Endodermal cell (in vitro differentiated cells): ENCODE measurements at regions not wholly inside any gene's neighbourhood (a gene's known extent, or its start where the extent isn't known, plus 50 kb on each side); places are given as distances from the start of the nearest gene placed in this dataset.

Source experiments
- DNase-seq: peaks from one replicate; pipeline ENCODE4 v3.0.0-alpha.2; 2017
- H3K27ac ChIP-seq: 2 replicates; pipeline ENCODE4 v1.5.1; 2013; ENCODE audit warnings: mild to moderate bottlenecking, low read depth, low read length, moderate library complexity
- H3K27me3 ChIP-seq: 2 replicates; pipeline ENCODE4 v1.6.1; 2013; ENCODE audit warnings: mild to moderate bottlenecking, low read length, moderate library complexity; ENCODE audit not compliant: insufficient read depth, control insufficient read depth, poor library complexity, severe bottlenecking
- H3K36me3 ChIP-seq: 2 replicates; pipeline ENCODE4 v1.7.0; 2013; ENCODE audit warnings: mild to moderate bottlenecking, low read length, moderate library complexity; ENCODE audit not compliant: control insufficient read depth, insufficient read depth
- H3K4me1 ChIP-seq: one replicate; pipeline ENCODE4 v1.7.0; 2013; ENCODE audit warnings: low read length; ENCODE audit not compliant: control insufficient read depth, insufficient read depth
- H3K4me3 ChIP-seq: 2 replicates; pipeline ENCODE4 v1.5.1; 2013; ENCODE audit warnings: mild to moderate bottlenecking, low read length, moderate library complexity
- H3K9ac ChIP-seq: 2 replicates; pipeline ENCODE4 v1.6.1; 2013; ENCODE audit warnings: mild to moderate bottlenecking, low read length, moderate library complexity; ENCODE audit not compliant: poor library complexity, severe bottlenecking; ENCODE audit errors: extremely low read depth
- H3K9me3 ChIP-seq: 2 replicates; pipeline ENCODE4 v1.6.1; 2013; ENCODE audit warnings: mild to moderate bottlenecking, low read length, moderate library complexity; ENCODE audit not compliant: control insufficient read depth
- H3K27ac Mint-ChIP-seq: 2 replicates; pipeline ENCODE4 v1.8.0; 2020; ENCODE audit warnings: mixed read lengths
- H3K27me3 Mint-ChIP-seq: 2 replicates; pipeline ENCODE4 v1.8.0; 2021; ENCODE audit warnings: mild to moderate bottlenecking, mixed read lengths; ENCODE audit not compliant: insufficient read depth
- H3K36me3 Mint-ChIP-seq: 2 replicates; pipeline ENCODE4 v1.8.0; 2020; ENCODE audit warnings: low read depth, mixed read lengths
- H3K4me1 Mint-ChIP-seq: 2 replicates; pipeline ENCODE4 v1.8.0; 2020; ENCODE audit warnings: mixed read lengths
- H3K4me3 Mint-ChIP-seq: 2 replicates; pipeline ENCODE4 v1.8.0; 2020; ENCODE audit warnings: mild to moderate bottlenecking, moderate library complexity, mixed read lengths
- H3K9me3 Mint-ChIP-seq: 2 replicates; pipeline ENCODE4 v1.8.0; 2020; ENCODE audit warnings: mild to moderate bottlenecking, mixed read lengths
- CTCF ChIP-seq: fragments of 200-600 bp; sonication (generic); conservative IDR thresholded peaks from 2 replicates; pipeline ENCODE4 v1.5.0; 2021; ENCODE audit warnings: antibody characterized with exemption, mild to moderate bottlenecking
- WGBS, 2 experiments: methylation state at CpG; one replicate each; pipeline versions ENCODE4 v1.1.5 to v1.1.7; 2013; ENCODE audit warnings: missing lambda C conversion rate in 2 of 2, mixed read lengths in 1 of 2; ENCODE audit not compliant: insufficient coverage in 1 of 2, insufficient read length in 1 of 2; 5-methylcytosine and 5-hydroxymethylcytosine counted together

GRCh38 chrX:42930951-42931350 is 153.0 kb upstream of the PPP1R2C start:
- peaks cover 9% of the 10 kb centered on the region for H3K9me3 Mint-ChIP-seq
- TF ChIP-seq CTCF = no peak
- H3K4me3 ChIP-seq = no peak overlapping the region
- H3K9ac ChIP-seq = no peak overlapping the region
- peaks cover 8% of the 10 kb centered on the region for H3K4me1 Mint-ChIP-seq
- H3K27ac ChIP-seq = no peak overlapping the region
- WGBS, 2 experiments = 67% methylated on average over 1 of the region's 1 CpG; no CpG with 5 or more reads in 1 of the 2 experiments
- DNase-seq = no peak
- H3K4me1 ChIP-seq = no peaks in the 10 kb centered on the region
- no peaks in the 10 kb centered on the region for H3K36me3 ChIP-seq
- H3K27ac Mint-ChIP-seq = no peak overlapping the region
- H3K27me3 Mint-ChIP-seq = no peaks in the 10 kb centered on the region
- no peaks in the 10 kb centered on the region for H3K9me3 ChIP-seq
- H3K27me3 ChIP-seq = no peaks in the 10 kb centered on the region
- H3K4me3 Mint-ChIP-seq = no peak overlapping the region
- H3K36me3 Mint-ChIP-seq = peaks cover 3% of the 10 kb centered on the region

- Histone ChIP-seq H3K36me3 (no peaks in the 10 kb centered on the region), H3K4me1 (no peaks in the 10 kb centered on the region), H3K27ac (no peak overlapping the region), H3K9me3 (no peaks in the 10 kb centered on the region), H3K4me3 (no peak overlapping the region), H3K27me3 (no peaks in the 10 kb centered on the region), H3K9ac (no peak overlapping the region)
- H3K27me3 Mint-ChIP-seq = no peaks in the 10 kb centered on the region
- peaks cover 8% of the 10 kb centered on the region for H3K4me1 Mint-ChIP-seq
- H3K9me3 Mint-ChIP-seq = peaks cover 19% of the 10 kb centered on the region
- no peak for DNase-seq
- 100% methylated on average over 1 of the region's 1 CpG; no CpG with 5 or more reads in 1 of the 2 experiments for WGBS, 2 experiments
- H3K4me3 Mint-ChIP-seq = no peak overlapping the region
- peaks cover 4% of the 10 kb centered on the region for H3K36me3 Mint-ChIP-seq
- H3K27ac Mint-ChIP-seq = no peak overlapping the region
- TF ChIP-seq CTCF = no peak
Observed at GRCh38 chrX:42933187-42933586, 155.2 kb upstream of the PPP1R2C start.

GRCh38 chrX:42934020-42934726 is 156.2 kb upstream of the PPP1R2C start:
- peaks cover 6% of the 10 kb centered on the region for H3K9me3 ChIP-seq
- no peaks in the 10 kb centered on the region for H3K4me1 ChIP-seq
- H3K9me3 Mint-ChIP-seq = peaks cover 29% of the 10 kb centered on the region
- no peak overlapping the region for H3K4me3 ChIP-seq
- no peaks in the 10 kb centered on the region for H3K36me3 ChIP-seq
- no peak overlapping the region for H3K27ac ChIP-seq
- no peak for DNase-seq
- peaks cover 8% of the 10 kb centered on the region for H3K4me1 Mint-ChIP-seq
- WGBS, 2 experiments = 89% methylated on average over 3 of the region's 5 CpGs; no CpG with 5 or more reads in 1 of the 2 experiments
- no peaks in the 10 kb centered on the region for H3K27me3 Mint-ChIP-seq
- no peak overlapping the region for H3K4me3 Mint-ChIP-seq
- peaks cover 10% of the 10 kb centered on the region for H3K36me3 Mint-ChIP-seq
- no peak for TF ChIP-seq CTCF
- no peaks in the 10 kb centered on the region for H3K27me3 ChIP-seq
- H3K27ac Mint-ChIP-seq = no peak overlapping the region
- no peak overlapping the region for H3K9ac ChIP-seq
